Right atrium auricular region (tissue), 2 donors: ENCODE measurements at regions not wholly inside any gene's neighbourhood (a gene's known extent, or its start where the extent isn't known, plus 50 kb on each side); places are given as distances from the start of the nearest gene placed in this dataset.

Experiments
- DNase-seq: peaks from one replicate; pipeline ENCODE4 v3.0.0-alpha.2; 2019; ENCODE audit warnings: low spot score
- H3K27ac ChIP-seq, 2 donors: fragments of 200-600 bp; sonication (generic); 1 replicate in 1 of 2; 2 replicates in 1 of 2; pipeline ENCODE4 v1.5.1; 2016 to 2019
- H3K27me3 ChIP-seq, 2 donors: fragments of 200-600 bp; sonication (generic); one replicate each; pipeline versions ENCODE4 v1.5.1 to v1.6.0; 2017 to 2019
- H3K36me3 ChIP-seq: fragments of 200-600 bp; sonication (generic); one replicate; pipeline ENCODE4 v1.5.1; 2016
- H3K4me1 ChIP-seq, 2 donors: fragments of 200-600 bp; sonication (generic); one replicate each; pipeline versions ENCODE4 v1.5.1 to v1.6.0; 2017 to 2019
- H3K4me3 ChIP-seq, 2 donors: fragments of 200-600 bp; sonication (generic); 1 replicate in 1 of 2; 2 replicates in 1 of 2; pipeline ENCODE4 v1.5.1; 2017 to 2019; ENCODE audit warnings: mild to moderate bottlenecking in 1 of 2, moderate library complexity in 1 of 2
- H3K9me3 ChIP-seq, 2 donors: fragments of 200-600 bp; sonication (generic); one replicate each; pipeline ENCODE4 v1.5.1; 2019
- TF ChIP-seq, protein P1 (sequence below), 2 donors: fragments of 200-600 bp; sonication (generic); IDR thresholded peaks; one replicate each; pipeline ENCODE4 v1.5.1; 2019; ENCODE audit warnings: antibody characterized with exemption in 2 of 2

- H3K36me3 ChIP-seq, result no peaks in the 10 kb centered on the region
- TF ChIP-seq, protein P1, sequence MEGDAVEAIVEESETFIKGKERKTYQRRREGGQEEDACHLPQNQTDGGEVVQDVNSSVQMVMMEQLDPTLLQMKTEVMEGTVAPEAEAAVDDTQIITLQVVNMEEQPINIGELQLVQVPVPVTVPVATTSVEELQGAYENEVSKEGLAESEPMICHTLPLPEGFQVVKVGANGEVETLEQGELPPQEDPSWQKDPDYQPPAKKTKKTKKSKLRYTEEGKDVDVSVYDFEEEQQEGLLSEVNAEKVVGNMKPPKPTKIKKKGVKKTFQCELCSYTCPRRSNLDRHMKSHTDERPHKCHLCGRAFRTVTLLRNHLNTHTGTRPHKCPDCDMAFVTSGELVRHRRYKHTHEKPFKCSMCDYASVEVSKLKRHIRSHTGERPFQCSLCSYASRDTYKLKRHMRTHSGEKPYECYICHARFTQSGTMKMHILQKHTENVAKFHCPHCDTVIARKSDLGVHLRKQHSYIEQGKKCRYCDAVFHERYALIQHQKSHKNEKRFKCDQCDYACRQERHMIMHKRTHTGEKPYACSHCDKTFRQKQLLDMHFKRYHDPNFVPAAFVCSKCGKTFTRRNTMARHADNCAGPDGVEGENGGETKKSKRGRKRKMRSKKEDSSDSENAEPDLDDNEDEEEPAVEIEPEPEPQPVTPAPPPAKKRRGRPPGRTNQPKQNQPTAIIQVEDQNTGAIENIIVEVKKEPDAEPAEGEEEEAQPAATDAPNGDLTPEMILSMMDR (IDR thresholded peaks at IDR 0.05), result no peak
- H3K4me3 ChIP-seq, result no peak overlapping the region
- DNase-seq, result no peak
- H3K27ac ChIP-seq, result no peak overlapping the region
- no peaks in the 10 kb centered on the region for H3K27me3 ChIP-seq
- H3K4me1 ChIP-seq, result peaks cover 0 to 10% of the 10 kb centered on the region in 2 donors
- no peaks in the 10 kb centered on the region for H3K9me3 ChIP-seq
Observed at GRCh38 chr1:83802460-83803152, 196.3 kb downstream of the TTLL7 start.

DNA sequence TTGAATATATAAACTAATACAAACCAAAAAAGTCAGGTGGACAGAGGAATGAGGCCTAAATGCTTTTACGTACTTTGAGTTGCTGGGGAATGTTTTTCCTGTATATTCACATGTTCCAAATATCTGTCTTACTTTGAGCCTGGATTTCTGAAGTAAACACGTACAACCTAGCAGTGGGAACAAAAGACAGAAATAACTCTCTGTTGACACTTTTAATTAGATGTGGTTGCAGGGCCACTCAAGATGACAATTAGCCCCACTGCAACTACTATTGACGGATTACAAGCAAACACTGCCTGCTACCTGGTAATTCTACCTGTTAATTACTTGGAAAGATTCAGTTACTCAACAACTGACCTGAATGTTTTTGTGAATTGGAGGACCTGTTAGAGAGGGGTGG lies 196.9 kb downstream of the TTLL7 start:
- H3K4me1 ChIP-seq, result peaks cover 0 to 10% of the 10 kb centered on the region in 2 donors
- no peak overlapping the region for H3K27ac ChIP-seq
- H3K9me3 ChIP-seq, result no peaks in the 10 kb centered on the region
- no peaks in the 10 kb centered on the region for H3K36me3 ChIP-seq
- H3K4me3 ChIP-seq, result no peak overlapping the region
- no peak for DNase-seq
- TF ChIP-seq, protein P1 (IDR thresholded peaks at IDR 0.05), result no peak
- no peaks in the 10 kb centered on the region for H3K27me3 ChIP-seq

GRCh38 chr1:83800066-83800465 lies 198.9 kb downstream of the TTLL7 start:
- no peak for DNase-seq
- Histone ChIP-seq H3K4me3 (no peak overlapping the region), H3K4me1 (peaks cover 0 to 10% of the 10 kb centered on the region in 2 donors), H3K36me3 (no peaks in the 10 kb centered on the region), H3K9me3 (no peaks in the 10 kb centered on the region), H3K27me3 (no peaks in the 10 kb centered on the region), H3K27ac (no peak overlapping the region)
- TF ChIP-seq, protein P1 (IDR thresholded peaks at IDR 0.05), result no peak

- Histone ChIP-seq H3K4me1 (peaks cover 0 to 10% of the 10 kb centered on the region in 2 donors), H3K27ac (no peak overlapping the region), H3K9me3 (no peaks in the 10 kb centered on the region), H3K4me3 (no peak overlapping the region), H3K36me3 (no peaks in the 10 kb centered on the region), H3K27me3 (no peaks in the 10 kb centered on the region)
- TF ChIP-seq, protein P1 (IDR thresholded peaks at IDR 0.05), result no peak
- no peak for DNase-seq
Observed at GRCh38 chr1:83799594-83799993, 199.3 kb downstream of the TTLL7 start.

DNA sequence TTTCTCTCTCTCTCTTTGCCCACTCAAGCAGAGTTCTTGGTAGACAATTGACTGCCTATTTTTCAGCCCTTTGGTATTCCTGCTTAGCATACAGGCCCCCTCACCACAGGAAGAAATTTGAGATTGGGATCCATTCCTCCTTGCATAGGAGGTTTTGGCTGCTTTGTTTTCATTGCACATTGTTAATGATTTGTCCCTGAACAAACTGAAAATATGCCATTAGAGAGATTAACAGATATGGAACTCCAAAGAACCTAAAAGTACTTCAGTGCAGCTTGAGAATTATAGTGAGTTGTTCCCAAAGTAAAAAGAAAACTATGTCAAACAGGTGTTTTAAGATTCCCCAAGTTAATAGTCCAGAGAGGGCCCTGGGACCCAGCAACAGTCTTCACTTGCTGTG lies 200.0 kb downstream of the TTLL7 start:
- no peak overlapping the region for H3K4me3 ChIP-seq
- no peaks in the 10 kb centered on the region for H3K9me3 ChIP-seq
- TF ChIP-seq, protein P1 (IDR thresholded peaks at IDR 0.05), result no peak
- no peak overlapping the region for H3K27ac ChIP-seq
- H3K36me3 ChIP-seq, result no peaks in the 10 kb centered on the region
- DNase-seq, result no peak
- peaks cover 0 to 10% of the 10 kb centered on the region in 2 donors for H3K4me1 ChIP-seq
- no peaks in the 10 kb centered on the region for H3K27me3 ChIP-seq

DNA sequence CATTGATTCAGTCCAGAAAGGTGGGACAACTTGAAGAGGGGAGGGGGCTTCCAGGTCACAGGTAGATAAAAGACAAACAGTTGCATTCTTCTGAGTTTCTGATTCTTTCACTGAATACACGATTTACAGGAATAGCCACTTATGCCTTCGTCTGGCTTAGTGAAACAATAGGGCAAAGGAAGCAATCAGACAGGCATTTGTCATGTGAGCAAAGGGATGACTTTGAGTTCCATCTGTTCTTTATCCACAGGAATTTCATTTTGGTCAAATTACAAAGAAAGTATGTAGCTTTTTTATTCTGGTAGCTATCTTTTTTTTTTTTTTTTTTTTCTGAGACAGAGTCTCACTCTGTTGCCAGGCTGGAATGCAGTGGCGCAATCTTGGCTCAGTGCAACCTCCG lies 202.5 kb downstream of the TTLL7 start:
- no peaks in the 10 kb centered on the region for H3K4me1 ChIP-seq
- TF ChIP-seq, protein P1 (IDR thresholded peaks at IDR 0.05), result no peak
- DNase-seq, result no peak
- no peaks in the 10 kb centered on the region for H3K9me3 ChIP-seq
- no peak overlapping the region for H3K4me3 ChIP-seq
- no peaks in the 10 kb centered on the region for H3K27me3 ChIP-seq
- H3K27ac ChIP-seq, result no peak overlapping the region
- H3K36me3 ChIP-seq, result no peaks in the 10 kb centered on the region
